D341Med (cell line): ENCODE measurements at regions not wholly inside any gene's neighbourhood (a gene's known extent, or its start where the extent isn't known, plus 50 kb on each side); places are given as distances from the start of the nearest gene placed in this dataset.

ENCODE experiments used
- DNase-seq: peaks from one replicate; pipeline ENCODE4 v3.0.0; 2012; ENCODE audit warnings: low spot score

GRCh38 chr1:208782186-208782585, 538.0 kb upstream of the PLXNA2 start:
- no peak for DNase-seq

- no peak for DNase-seq
Observed at GRCh38 chr1:208785629-208786028, 541.4 kb upstream of the PLXNA2 start.

GRCh38 chr1:208787219-208787618, 543.0 kb upstream of the PLXNA2 start:
- DNase-seq = no peak

GRCh38 chr1:208788013-208788540, 543.9 kb upstream of the PLXNA2 start:
- no peak for DNase-seq

GRCh38 chr1:208791456-208791855, 547.3 kb upstream of the PLXNA2 start:
- DNase-seq = no peak

GRCh38 chr1:208793861-208794345, 549.7 kb upstream of the PLXNA2 start:
- DNase-seq = no peak

- no peak for DNase-seq
Observed at GRCh38 chr1:208799186-208799585, 555.0 kb upstream of the PLXNA2 start.

GRCh38 chr1:208803011-208803811, 559.0 kb upstream of the PLXNA2 start:
- no peak for DNase-seq

GRCh38 chr1:208807446-208808127, 563.4 kb upstream of the PLXNA2 start:
- no peak for DNase-seq

GRCh38 chr1:208808301-208808700, 564.1 kb upstream of the PLXNA2 start:
- DNase-seq = no peak

- DNase-seq = no peak
Observed at GRCh38 chr1:208809876-208810275, 565.7 kb upstream of the PLXNA2 start.

GRCh38 chr1:208818770-208819445, 574.7 kb upstream of the PLXNA2 start:
- DNase-seq = no peak

- DNase-seq = no peak
Observed at GRCh38 chr1:208820580-208821212, 576.5 kb upstream of the PLXNA2 start.

- no peak for DNase-seq
Observed at GRCh38 chr1:208821939-208822338, 577.8 kb upstream of the PLXNA2 start.

GRCh38 chr1:208825300-208825699, 581.1 kb upstream of the PLXNA2 start:
- DNase-seq = no peak

- DNase-seq = no peak
Observed at GRCh38 chr1:208829595-208829994, 585.4 kb upstream of the PLXNA2 start.

GRCh38 chr1:208834381-208835096, 590.4 kb upstream of the PLXNA2 start:
- no peak for DNase-seq

GRCh38 chr1:208835097-208835463, 590.9 kb upstream of the PLXNA2 start:
- DNase-seq = no peak

- DNase-seq = no peak
Observed at GRCh38 chr1:208835781-208836180, 591.6 kb upstream of the PLXNA2 start.

- no peak for DNase-seq
Observed at GRCh38 chr1:208837242-208837641, 593.1 kb upstream of the PLXNA2 start.

- no peak for DNase-seq
Observed at GRCh38 chr1:208841436-208841835, 597.3 kb upstream of the PLXNA2 start.

GRCh38 chr1:208842451-208842850, 598.3 kb upstream of the PLXNA2 start:
- no peak for DNase-seq
